Suprapubic skin (tissue), 4 donors: ENCODE measurements at regions not wholly inside any gene's neighbourhood (a gene's known extent, or its start where the extent isn't known, plus 50 kb on each side); places are given as distances from the start of the nearest gene placed in this dataset.

Experiments used
- EP300 ChIP-seq: sonication (generic); formaldehyde crosslinking; IDR thresholded peaks from one replicate; pipeline ENCODE4 v1.6.1; 2017; ENCODE audit warnings: antibody characterized with exemption
- POLR2A ChIP-seq, 2 donors: fragments of 450-650 bp; IDR thresholded peaks; one replicate each; pipeline ENCODE4 v1.6.1; 2017; ENCODE audit warnings: antibody characterized with exemption in 2 of 2, mild to moderate bottlenecking in 2 of 2, moderate library complexity in 2 of 2
- POLR2AphosphoS5 ChIP-seq, 3 donors: sonication (generic); formaldehyde crosslinking; IDR thresholded peaks; one replicate each; pipeline ENCODE4 v1.6.1; 2017; ENCODE audit warnings: antibody characterized with exemption in 3 of 3
- TF ChIP-seq, protein P1 (sequence below), 2 donors: fragments of 200-600 bp in 1 of 2; fragments of 450-650 bp in 1 of 2; sonication (generic) in 1 of 2; IDR thresholded peaks; one replicate each; pipeline ENCODE4 v1.5.1; 2016 to 2019; ENCODE audit warnings: antibody characterized with exemption in 2 of 2, mild to moderate bottlenecking in 1 of 2, moderate library complexity in 1 of 2

DNA sequence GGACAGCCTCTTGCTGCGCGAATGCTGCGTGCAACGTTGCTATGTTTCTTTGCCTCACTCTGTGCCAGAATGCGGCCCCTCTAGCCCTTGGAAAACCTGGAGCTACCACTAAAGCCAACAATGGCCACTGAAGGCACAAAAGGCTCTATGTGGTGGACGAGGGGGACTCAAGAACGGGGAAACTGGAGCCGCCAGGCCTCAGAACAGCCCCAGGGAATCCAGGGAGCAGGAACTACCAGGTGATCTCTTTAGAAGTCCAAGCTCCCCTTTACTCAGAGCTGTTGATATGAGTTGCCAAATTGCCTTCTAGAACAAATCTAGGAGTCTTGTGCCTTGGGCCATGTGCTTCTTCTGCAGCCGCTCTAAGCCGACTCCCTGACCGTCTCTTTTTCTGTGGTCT, 113.8 kb upstream of the ERRFI1 start:
- TF ChIP-seq, protein P1, sequence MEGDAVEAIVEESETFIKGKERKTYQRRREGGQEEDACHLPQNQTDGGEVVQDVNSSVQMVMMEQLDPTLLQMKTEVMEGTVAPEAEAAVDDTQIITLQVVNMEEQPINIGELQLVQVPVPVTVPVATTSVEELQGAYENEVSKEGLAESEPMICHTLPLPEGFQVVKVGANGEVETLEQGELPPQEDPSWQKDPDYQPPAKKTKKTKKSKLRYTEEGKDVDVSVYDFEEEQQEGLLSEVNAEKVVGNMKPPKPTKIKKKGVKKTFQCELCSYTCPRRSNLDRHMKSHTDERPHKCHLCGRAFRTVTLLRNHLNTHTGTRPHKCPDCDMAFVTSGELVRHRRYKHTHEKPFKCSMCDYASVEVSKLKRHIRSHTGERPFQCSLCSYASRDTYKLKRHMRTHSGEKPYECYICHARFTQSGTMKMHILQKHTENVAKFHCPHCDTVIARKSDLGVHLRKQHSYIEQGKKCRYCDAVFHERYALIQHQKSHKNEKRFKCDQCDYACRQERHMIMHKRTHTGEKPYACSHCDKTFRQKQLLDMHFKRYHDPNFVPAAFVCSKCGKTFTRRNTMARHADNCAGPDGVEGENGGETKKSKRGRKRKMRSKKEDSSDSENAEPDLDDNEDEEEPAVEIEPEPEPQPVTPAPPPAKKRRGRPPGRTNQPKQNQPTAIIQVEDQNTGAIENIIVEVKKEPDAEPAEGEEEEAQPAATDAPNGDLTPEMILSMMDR (IDR thresholded peaks at IDR 0.05): no peak
- TF ChIP-seq POLR2A (IDR thresholded peaks at IDR 0.05) (no peak), POLR2AphosphoS5 (IDR thresholded peaks at IDR 0.05) (no peak), EP300 (no peak)
